Tibial nerve (tissue), 4 donors: ENCODE measurements at regions not wholly inside any gene's neighbourhood (a gene's known extent, or its start where the extent isn't known, plus 50 kb on each side); places are given as distances from the start of the nearest gene placed in this dataset.

ENCODE experiments used
- EP300 ChIP-seq, 2 donors: sonication (generic); formaldehyde crosslinking; IDR thresholded peaks; one replicate each; pipeline ENCODE4 v1.6.1; 2017; ENCODE audit warnings: antibody characterized with exemption in 2 of 2, mild to moderate bottlenecking in 1 of 2
- TF ChIP-seq, protein P1 (sequence below), 5 experiments: fragments of 200-600 bp in 3 of 5; fragments of 450-650 bp in 2 of 5; sonication (generic) in 3 of 5; IDR thresholded peaks; one replicate each; pipeline ENCODE4 v1.5.1; 2016 to 2019; ENCODE audit warnings: antibody characterized with exemption in 5 of 5, mild to moderate bottlenecking in 3 of 5, moderate library complexity in 2 of 5

DNA sequence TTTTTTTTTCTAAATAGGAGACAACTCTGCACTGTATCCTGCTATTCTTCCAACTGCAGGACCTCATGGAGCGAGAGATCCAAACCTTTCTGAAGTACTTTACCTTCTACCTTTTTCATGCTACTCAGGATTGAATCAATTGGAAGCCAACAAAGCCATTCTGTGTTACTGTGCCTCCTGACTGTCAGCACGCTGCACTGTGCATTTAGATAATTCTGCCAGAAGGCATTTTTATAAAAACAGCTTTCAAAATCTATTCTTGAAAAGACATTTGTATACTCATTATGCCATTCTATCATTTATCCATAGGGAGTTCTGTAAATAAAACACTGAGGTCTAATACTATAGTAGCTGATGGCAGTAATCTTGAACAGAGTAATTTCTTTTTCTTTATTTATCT, 142.8 kb downstream of the SLIT2 start:
- no peak for TF ChIP-seq EP300 (IDR thresholded peaks at IDR 0.05)
- TF ChIP-seq, protein P1, sequence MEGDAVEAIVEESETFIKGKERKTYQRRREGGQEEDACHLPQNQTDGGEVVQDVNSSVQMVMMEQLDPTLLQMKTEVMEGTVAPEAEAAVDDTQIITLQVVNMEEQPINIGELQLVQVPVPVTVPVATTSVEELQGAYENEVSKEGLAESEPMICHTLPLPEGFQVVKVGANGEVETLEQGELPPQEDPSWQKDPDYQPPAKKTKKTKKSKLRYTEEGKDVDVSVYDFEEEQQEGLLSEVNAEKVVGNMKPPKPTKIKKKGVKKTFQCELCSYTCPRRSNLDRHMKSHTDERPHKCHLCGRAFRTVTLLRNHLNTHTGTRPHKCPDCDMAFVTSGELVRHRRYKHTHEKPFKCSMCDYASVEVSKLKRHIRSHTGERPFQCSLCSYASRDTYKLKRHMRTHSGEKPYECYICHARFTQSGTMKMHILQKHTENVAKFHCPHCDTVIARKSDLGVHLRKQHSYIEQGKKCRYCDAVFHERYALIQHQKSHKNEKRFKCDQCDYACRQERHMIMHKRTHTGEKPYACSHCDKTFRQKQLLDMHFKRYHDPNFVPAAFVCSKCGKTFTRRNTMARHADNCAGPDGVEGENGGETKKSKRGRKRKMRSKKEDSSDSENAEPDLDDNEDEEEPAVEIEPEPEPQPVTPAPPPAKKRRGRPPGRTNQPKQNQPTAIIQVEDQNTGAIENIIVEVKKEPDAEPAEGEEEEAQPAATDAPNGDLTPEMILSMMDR (IDR thresholded peaks at IDR 0.05) = no peak
